ENCODE measurements at regions not wholly inside any gene's neighbourhood (a gene's known extent, or its start where the extent isn't known, plus 50 kb on each side); places are given as distances from the start of the nearest gene placed in this dataset.

GRCh38 chr14:53461858-53462257, 308.7 kb upstream of the DDHD1 start (continued):
- TF ChIP-seq ATF2 (IDR thresholded peaks at IDR 0.05; ENCODE audit: low read length) (no peak), CEBPB (IDR thresholded peaks at IDR 0.05; ENCODE audit: low read depth, low read length) (no peak), FOSL1 (IDR thresholded peaks at IDR 0.05; ENCODE audit: insufficient read depth, low read depth, low read length) (no peak), SP4 (IDR thresholded peaks at IDR 0.05; ENCODE audit: low read length) (no peak), SUZ12 (IDR thresholded peaks at IDR 0.05; ENCODE audit: low read length) (no peak)

Measured in H1 (cell line).